DMS153 (cell line): ENCODE measurements at regions not wholly inside any gene's neighbourhood (a gene's known extent, or its start where the extent isn't known, plus 50 kb on each side); places are given as distances from the start of the nearest gene placed in this dataset.
"Not testable (repeated sequence)": the region's sequence is repeated elsewhere in the genome, so short reads cannot be mapped to it uniquely, and the experiment has no call there.

Experiments
- DNase-seq: peaks from one replicate; lab custom pipeline; 2025; lab: John Stamatoyannopoulos, UW

GRCh38 chr5:30479104-30479503 lies 714.4 kb upstream of the CDH6 start:
- DNase-seq, result no peak

DNA sequence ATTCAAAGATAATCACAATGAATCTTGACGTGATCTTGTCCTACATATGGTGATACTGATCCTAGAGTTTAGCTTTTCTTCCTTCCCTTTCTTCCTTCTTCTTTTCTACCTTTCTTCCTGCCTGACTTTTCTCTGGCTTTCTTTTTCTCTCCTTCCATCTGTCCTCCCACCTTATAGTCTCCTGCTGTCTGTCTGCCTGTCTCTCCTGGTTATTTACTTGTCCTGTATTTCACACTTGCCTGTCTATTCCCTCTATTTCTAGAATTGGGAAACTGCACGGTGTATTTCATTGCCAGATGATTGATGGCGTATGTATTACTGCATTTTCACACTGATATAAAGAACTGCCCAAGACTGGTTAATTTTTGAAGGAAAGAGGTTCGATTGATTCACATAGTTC lies 718.1 kb upstream of the CDH6 start:
- DNase-seq, result no peak

- no peak for DNase-seq
Measured at GRCh38 chr5:30469691-30470090, 723.8 kb upstream of the CDH6 start.

GRCh38 chr5:30458681-30459080 lies 734.8 kb upstream of the CDH6 start:
- no peak for DNase-seq

DNA sequence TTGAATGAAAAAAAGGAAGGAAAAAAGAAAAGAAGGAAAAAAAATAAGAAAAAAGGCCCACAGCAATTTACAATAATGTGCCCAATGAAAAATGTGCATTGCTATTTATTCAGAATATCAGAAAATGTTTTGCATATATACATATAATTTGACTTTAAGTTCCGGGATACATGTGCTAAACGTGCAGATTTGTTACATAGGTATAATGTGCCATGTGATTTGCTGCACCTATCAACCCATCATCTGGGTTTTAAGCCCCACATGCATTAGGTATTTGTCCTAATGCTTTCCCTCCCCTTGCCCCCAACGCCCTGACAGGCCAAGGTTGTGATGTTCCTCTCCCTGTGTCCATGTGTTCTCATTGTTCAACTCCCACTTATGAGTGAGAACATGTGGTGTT lies 738.0 kb upstream of the CDH6 start:
- DNase-seq, result not testable (repeated sequence)

GRCh38 chr5:30453168-30453567 lies 740.3 kb upstream of the CDH6 start:
- DNase-seq, result no peak

DNA sequence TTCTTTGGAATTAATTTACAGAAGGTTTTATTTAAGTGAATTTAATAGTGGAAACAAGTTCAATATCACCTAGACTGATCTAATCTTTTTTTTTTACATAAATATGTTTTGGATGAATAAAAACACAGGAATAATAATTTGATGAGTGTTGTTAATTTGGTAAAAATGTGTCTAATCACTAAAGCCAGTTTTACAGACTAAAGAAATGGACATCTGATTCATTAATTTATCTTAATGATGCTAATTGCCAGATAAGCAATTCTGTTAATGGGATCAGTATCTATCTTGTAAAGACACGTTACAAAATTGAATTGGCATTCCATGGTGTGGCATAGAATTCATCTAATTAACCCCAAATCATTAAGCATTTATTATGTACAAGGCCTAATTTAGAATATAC lies 743.3 kb upstream of the CDH6 start:
- no peak for DNase-seq

DNA sequence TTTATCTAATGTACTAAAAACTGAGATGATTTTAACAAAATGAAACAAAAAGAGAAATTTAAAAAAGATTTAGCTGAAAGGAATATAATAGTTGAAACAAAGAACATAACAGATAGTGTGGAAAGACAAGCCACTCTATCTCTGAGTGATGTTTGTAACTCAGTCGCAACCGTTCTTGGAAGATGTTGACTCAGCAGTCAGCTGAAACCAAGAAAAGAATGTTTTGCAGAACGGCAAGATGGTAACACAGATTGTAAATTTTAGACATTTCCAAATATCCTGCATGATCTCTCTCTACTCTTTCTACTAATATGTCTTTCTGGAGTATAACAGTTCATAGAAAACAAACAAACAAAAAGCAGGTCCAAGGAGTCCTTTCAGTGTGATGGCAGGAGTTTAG lies 746.1 kb upstream of the CDH6 start:
- no peak for DNase-seq

DNA sequence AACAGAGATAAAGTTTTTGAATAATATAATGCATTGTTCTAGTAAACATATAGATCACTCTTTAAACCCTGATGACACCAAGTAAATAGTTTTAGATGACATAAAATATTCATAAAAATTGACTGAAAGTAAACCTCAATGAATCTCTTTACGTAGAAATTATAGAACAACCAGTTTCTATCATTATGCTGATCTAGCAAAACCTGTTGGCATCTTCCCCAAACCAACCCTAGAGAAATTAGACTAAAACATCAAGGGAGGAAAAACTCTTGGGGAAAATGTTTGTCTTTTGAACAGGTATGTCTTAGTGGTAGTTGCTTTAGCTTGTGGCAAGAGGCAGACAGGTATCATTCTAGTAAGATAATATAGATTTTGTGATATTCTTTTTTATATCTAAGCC lies 747.0 kb upstream of the CDH6 start:
- no peak for DNase-seq

DNA sequence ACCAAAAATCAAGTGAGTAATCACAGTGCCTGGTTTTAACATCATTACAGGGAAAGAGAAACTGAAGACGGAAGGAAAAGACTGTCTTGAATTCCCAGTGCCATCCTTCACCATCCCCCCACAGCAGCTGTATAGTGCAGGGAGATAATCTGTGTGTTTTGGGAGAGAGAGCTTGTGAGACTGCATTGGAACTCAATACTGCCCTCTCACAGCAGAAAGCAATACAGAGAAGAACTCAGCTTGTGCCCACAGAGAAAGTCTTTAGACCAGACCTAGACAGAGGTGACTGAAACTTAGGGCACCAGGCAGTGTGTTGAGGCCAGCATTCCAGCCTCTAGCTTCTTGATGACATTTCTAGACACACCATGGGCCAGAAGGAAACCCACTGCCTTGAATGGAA lies 754.7 kb upstream of the CDH6 start:
- DNase-seq, result no peak

DNA sequence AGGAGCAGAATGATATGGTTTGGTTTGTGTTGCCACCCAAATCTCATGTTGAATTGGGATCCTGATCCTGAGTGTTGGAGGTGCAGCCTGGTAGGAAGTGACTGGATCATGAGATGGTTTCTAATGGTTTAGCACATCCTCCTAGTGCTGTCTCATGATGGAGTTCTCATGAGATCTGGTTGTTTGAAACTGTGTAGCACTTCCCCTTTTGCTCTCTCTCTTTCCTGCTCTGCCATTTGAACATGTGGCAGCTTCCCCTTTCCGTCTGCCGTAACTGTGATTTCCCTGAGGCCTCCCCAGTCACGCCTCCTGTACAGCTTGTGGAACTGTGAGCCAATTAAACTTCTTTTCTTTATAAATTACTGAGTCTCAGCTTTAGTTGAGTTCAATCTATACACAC lies 756.8 kb upstream of the CDH6 start:
- DNase-seq, result no peak

DNA sequence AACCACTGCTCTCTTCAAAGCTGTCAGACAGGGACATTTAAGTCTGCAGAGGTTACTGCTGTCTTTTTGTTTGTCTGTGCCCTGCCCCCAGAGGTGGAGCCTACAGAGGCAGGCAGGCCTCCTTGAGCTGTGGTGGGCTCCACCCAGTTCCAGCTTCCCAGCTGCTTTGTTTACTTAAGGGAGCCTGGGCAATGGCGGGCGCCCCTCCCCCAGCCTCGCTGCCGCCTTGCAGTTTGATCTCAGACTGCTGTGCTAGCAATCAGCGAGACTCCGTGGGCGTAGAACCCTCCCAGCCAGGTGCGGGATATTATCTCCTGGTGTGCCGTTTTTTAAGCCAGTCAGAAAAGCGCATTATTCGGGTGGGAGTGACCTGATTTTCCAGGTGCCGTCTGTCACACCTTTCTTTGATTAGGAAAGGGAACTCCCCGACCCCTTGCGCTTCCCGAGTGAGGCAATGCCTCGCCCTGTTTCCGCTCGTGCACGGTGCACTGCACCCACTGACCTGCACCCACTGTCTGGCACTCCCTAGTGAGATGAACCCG lies 764.5 kb upstream of the CDH6 start:
- DNase-seq, result not testable (repeated sequence)

- no peak for DNase-seq
Measured at GRCh38 chr5:30414078-30414477, 779.4 kb upstream of the CDH6 start.

DNA sequence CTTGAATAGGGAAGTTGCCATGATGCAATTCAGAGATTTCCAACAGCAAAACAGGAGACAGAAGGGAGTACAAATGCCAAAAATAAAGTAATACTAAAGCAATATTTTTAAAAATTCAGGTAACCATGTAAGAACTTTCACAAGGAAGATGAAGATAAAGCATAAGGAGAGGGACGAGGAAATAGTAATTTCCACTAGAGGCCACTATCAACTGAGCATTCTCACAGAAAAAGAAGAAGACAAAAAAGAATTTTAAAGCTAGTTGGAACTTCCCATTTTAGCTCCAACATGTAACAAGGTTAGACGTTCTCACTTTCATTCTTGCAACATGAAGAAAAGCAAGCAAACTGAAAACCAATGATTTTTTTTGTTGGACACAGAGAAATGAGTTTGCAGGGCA lies 779.9 kb upstream of the CDH6 start:
- DNase-seq, result no peak

DNA sequence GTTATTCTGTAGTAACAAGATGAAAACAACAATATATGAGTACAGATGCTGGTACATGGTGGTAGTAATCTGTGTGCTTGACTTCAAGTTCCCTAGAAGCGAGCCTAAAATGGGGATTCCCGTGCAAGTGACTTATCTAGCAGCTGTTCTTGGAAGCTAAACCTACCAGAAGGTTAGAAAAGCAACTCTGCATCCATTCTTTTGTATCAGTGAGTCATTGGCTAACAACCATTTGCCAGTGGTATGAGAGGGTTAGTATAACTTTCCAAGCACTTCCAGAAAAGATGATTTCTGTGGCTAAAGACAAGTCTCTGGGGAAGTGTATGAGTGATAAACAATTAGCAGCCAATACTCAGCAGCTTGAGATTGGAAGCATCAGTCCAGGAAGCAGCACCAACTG lies 787.7 kb upstream of the CDH6 start:
- no peak for DNase-seq

DNA sequence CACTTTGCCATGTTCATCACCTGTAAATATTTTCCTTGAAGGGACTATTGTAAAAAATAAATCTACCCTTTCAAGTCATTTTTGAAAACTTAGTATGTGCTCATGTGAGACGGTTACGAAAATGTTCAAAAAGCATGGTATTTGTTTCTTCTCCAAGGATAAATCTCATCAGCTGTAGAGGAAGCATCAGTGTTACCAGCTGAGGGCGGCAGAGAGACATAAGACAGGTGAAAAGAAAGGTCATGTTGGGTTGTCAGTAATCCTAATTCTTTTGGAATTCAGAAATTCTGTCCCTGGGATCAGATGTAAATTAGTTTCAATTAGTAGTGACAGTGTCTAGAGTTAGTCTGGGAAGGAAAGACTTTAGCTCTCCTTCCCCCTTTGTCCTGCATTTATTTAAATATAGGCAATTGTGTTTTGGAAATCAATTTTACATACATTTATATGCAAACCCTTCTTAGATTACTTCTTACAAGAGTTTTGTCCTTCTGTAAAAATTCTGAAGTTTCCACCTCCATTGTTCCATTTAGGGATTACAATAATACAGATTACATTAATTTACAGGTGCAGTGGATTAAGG lies 791.9 kb upstream of the CDH6 start:
- peak; percentile 6 for DNase-seq

GRCh38 chr5:30398423-30398822 lies 795.1 kb upstream of the CDH6 start:
- no peak for DNase-seq

- DNase-seq, result peak; percentile 66
Measured at GRCh38 chr5:30392897-30393296, 800.6 kb upstream of the CDH6 start.

DNA sequence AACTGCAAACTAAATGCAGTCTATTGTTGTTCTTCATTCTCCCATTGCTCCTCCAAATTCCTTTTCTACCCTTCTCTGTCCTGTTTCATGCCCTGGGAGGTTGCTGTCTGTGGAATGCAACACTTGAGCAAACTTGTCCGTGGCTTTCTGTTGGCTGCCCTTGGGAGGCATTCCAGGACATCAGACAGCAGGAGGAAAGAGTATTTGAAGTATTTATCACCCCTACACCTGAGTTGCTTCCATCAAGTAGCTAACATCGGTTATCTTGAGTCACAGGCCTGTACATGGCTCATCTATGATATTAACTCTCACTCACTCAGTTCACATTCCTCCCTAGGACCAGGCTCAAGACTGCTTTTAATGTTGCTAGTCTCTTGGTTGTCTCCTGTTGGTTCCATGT lies 803.4 kb upstream of the CDH6 start:
- no peak for DNase-seq

DNA sequence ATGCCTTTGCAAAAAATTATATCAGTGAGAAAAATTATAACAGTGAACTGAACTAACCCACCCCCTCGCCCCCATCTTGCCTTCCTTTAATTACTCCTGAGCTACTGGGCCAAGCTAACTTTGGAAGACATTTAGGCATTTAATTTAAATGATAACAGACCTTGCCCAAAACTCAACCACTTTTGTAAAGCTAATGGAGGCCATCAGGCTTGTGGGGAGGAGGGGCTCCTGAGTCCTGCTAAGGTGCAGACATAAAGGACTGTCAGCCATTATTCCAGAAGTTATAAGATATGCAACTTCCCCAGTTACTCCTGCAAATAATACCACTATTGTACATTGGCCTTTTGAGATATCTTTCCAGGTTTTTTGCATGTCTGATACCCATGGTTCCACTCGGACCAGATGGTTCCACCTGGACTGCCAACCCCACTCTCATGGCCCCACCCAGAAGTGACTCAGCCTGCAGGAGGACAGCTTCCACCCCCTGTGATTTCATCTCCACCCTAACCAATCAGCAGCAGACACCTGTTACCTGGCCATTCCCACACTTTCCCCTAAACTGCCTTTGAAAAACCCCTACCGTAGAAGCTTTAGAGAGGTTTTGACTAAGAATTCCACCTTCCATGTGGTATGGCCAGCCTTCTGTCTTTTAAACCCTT lies 805.4 kb upstream of the CDH6 start:
- no peak for DNase-seq

DNA sequence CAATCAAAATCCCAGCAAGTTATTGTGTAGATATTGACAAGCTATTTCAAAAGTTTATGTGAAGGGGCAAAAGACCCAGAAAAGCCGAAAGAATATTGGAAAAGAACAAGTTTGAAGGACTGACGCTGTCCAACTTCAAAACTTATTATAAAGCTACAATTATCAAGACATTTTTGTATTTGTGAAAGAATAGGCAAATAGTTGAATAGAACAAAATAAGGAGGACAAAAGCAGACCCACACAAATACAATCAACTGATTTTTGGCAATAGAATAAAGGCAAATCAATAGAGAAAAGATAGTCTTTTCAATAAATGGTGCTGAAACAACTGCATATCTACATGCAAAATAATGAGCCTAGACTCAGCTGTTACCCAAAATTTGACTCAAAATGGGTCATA lies 807.7 kb upstream of the CDH6 start:
- DNase-seq, result no peak

- no peak for DNase-seq
Measured at GRCh38 chr5:30384171-30384570, 809.3 kb upstream of the CDH6 start.

GRCh38 chr5:30380228-30380627 lies 813.3 kb upstream of the CDH6 start:
- no peak for DNase-seq

GRCh38 chr5:30376848-30377247 lies 816.6 kb upstream of the CDH6 start:
- DNase-seq, result no peak
